ENCODE measurements at regions not wholly inside any gene's neighbourhood (a gene's known extent, or its start where the extent isn't known, plus 50 kb on each side); places are given as distances from the start of the nearest gene placed in this dataset.

GRCh38 chr2:19577723-19578122, 219.3 kb upstream of the OSR1 start:
- BruUV-seq (replicated peaks): no TSS peak
- Histone ChIP-seq H2AFZ (ENCODE audit: low read length) (no peak overlapping the region), H3K27me3 (ENCODE audit: control insufficient read depth in 1 of 2, insufficient read depth in 2 of 2, low read length in 2 of 2) (no peaks in the 10 kb centered on the region; a peak in 1 of 5 replicates), H4K20me1 (ENCODE audit: insufficient read depth, low read length) (no peaks in the 10 kb centered on the region), H3K4me3 (replicated peaks in 1 of 3; ENCODE audit: insufficient read depth in 1 of 3, low read depth in 2 of 3, low read length in 3 of 3) (no peak overlapping the region), H3K79me2 (ENCODE audit: insufficient read depth, low read length) (no peaks in the 10 kb centered on the region), H3K4me1 (ENCODE audit: insufficient read depth, low read length) (no peaks in the 10 kb centered on the region), H3K4me2 (ENCODE audit: low read depth, low read length) (no peak overlapping the region), H3K27ac (ENCODE audit: extremely low read length, insufficient read depth, low read length) (no peak overlapping the region), H3K36me3 (replicated peaks in 1 of 2; ENCODE audit: control insufficient read depth in 1 of 2, insufficient read depth in 2 of 2, low read length in 2 of 2) (no peaks in the 10 kb centered on the region), H3K9ac (ENCODE audit: insufficient read depth, low read depth, low read length) (no peak overlapping the region), H3K9me3 (ENCODE audit: low read length) (no peaks in the 10 kb centered on the region)
- no peak for DNase-seq (ENCODE audit: low spot score)
- ChIA-PET CTCF (ENCODE audit: low intra/inter-chr PET ratio, low total read pairs) (no interaction called here), POLR2A (no interaction called here)
- in situ Hi-C loops (cut with HindIII; ENCODE audit: extremely low pct_ligation_motif_present, low pct_unique_long_range_greater_than_20kb) (loop anchor here (10.0 kb wide), 1 partner anchor 213 kb away; no protein-coding TSS in a partner anchor), intact Hi-C loops (cut with micrococcal nuclease; ENCODE audit: unreplicated experiment) (no loop called here)
- FAIRE-seq: no peak
- ATAC-seq: no peak
- no peak for TF ChIP-seq CEBPG (CRISPR knock-in tag; IDR thresholded peaks at IDR 0.05)
- no peak for TF ChIP-seq ZNF230 (CRISPR knock-in tag; IDR thresholded peaks at IDR 0.05)
- no peak for TF ChIP-seq ZNF326 (CRISPR knock-in tag; IDR thresholded peaks at IDR 0.05; ENCODE audit: borderline replicate concordance)
- no peak for TF ChIP-seq SOX5 (CRISPR knock-in tag; IDR thresholded peaks at IDR 0.05; ENCODE audit: borderline replicate concordance)
- TF ChIP-seq ZNF17 (CRISPR knock-in tag; IDR thresholded peaks at IDR 0.05): no peak
- TF ChIP-seq KDM1A (CRISPR knock-in tag; IDR thresholded peaks at IDR 0.05): no peak
- TF ChIP-seq ZNF350 (CRISPR knock-in tag; IDR thresholded peaks at IDR 0.05; ENCODE audit: borderline replicate concordance, low read depth): no peak
- TF ChIP-seq DR1 (CRISPR knock-in tag; IDR thresholded peaks at IDR 0.05): no peak
- no peak for TF ChIP-seq NFIC (IDR thresholded peaks at IDR 0.05; ENCODE audit: low read length)
- no peak for TF ChIP-seq MEIS2 (CRISPR knock-in tag; IDR thresholded peaks at IDR 0.05)
- no peak for TF ChIP-seq ZNF501 (CRISPR knock-in tag; IDR thresholded peaks at IDR 0.05)
- no peak for TF ChIP-seq BRF2 (CRISPR knock-in tag; IDR thresholded peaks at IDR 0.05)
- no peak for TF ChIP-seq GPBP1L1 (CRISPR knock-in tag; IDR thresholded peaks at IDR 0.05)
- TF ChIP-seq MAX (IDR thresholded peaks at IDR 0.05): no peak
- WGBS (ENCODE audit: low lambda C conversion rate): 0% methylated on average over 3 of the region's 3 CpGs

All from HepG2 (cell line).